ENCODE measurements at regions not wholly inside any gene's neighbourhood (a gene's known extent, or its start where the extent isn't known, plus 50 kb on each side); places are given as distances from the start of the nearest gene placed in this dataset.

DNA sequence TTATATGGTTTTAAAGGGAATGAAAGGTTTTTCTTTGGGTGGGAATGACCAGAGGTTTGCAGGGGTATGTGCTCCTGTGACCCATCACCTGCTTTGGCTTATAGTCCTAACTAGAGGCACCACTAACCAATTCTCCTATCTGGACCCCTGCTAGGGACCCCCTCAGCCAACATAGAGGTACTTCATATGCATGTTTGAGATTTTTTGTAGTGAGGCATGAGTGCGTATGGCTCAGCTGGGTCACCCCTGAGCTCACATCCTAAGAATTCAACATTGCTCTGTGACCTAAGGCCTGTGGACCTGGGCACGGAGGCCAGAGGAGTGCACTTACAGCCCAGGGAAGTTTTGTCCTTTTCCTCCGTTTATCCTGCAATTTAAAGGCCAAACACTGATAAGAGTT, 68.4 kb upstream of the EEF1E1 start:
- no peak for TF ChIP-seq POLR2A (IDR thresholded peaks at IDR 0.05)
- TF ChIP-seq, protein P1, sequence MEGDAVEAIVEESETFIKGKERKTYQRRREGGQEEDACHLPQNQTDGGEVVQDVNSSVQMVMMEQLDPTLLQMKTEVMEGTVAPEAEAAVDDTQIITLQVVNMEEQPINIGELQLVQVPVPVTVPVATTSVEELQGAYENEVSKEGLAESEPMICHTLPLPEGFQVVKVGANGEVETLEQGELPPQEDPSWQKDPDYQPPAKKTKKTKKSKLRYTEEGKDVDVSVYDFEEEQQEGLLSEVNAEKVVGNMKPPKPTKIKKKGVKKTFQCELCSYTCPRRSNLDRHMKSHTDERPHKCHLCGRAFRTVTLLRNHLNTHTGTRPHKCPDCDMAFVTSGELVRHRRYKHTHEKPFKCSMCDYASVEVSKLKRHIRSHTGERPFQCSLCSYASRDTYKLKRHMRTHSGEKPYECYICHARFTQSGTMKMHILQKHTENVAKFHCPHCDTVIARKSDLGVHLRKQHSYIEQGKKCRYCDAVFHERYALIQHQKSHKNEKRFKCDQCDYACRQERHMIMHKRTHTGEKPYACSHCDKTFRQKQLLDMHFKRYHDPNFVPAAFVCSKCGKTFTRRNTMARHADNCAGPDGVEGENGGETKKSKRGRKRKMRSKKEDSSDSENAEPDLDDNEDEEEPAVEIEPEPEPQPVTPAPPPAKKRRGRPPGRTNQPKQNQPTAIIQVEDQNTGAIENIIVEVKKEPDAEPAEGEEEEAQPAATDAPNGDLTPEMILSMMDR (IDR thresholded peaks at IDR 0.05), result no peak
- no peak for TF ChIP-seq POLR2AphosphoS5 (IDR thresholded peaks at IDR 0.05)
- no peak for TF ChIP-seq EP300 (IDR thresholded peaks at IDR 0.05)
